GM12872 (cell line): ENCODE measurements at regions not wholly inside any gene's neighbourhood (a gene's known extent, or its start where the extent isn't known, plus 50 kb on each side); places are given as distances from the start of the nearest gene placed in this dataset.

Experiments
- CTCF ChIP-seq: IDR thresholded peaks from 3 replicates; pipeline ENCODE4 v1.5.1; 2011; ENCODE audit warnings: low read depth, mild to moderate bottlenecking, low read length, moderate library complexity; ENCODE audit not compliant: insufficient read depth

GRCh38 chr2:176961775-176962619 is 250.6 kb upstream of the HNRNPA3 start:
- TF ChIP-seq CTCF, result no peak

GRCh38 chr2:176963568-176964287 is 248.9 kb upstream of the HNRNPA3 start:
- no peak for TF ChIP-seq CTCF

GRCh38 chr2:176967911-176968450 is 244.6 kb upstream of the HNRNPA3 start:
- no peak for TF ChIP-seq CTCF

GRCh38 chr2:176969642-176970359 is 242.8 kb upstream of the HNRNPA3 start:
- no peak for TF ChIP-seq CTCF

- TF ChIP-seq CTCF, result no peak
These were observed 235.6 kb upstream of the HNRNPA3 start for GRCh38 chr2:176976736-176977685.

- no peak for TF ChIP-seq CTCF
These were observed 233.7 kb upstream of the HNRNPA3 start for GRCh38 chr2:176978921-176979320.
